Activated B cell treated with CpG ODN at 0.5 μM for 24 hours (primary cell): ENCODE measurements at regions not wholly inside any gene's neighbourhood (a gene's known extent, or its start where the extent isn't known, plus 50 kb on each side); places are given as distances from the start of the nearest gene placed in this dataset.

ENCODE experiments used
- ATAC-seq: fragments of 200-7000 bp; cut with Tn5 transposase; one replicate; pipeline ENCODE4 v1.10.0; 2021; ENCODE audit warnings: low read depth, mild to moderate bottlenecking, moderate library complexity
- CTCF ChIA-PET: fragments of 350-600 bp; sonication (Branson Sonifier 250); formaldehyde crosslinking; loops from one replicate; lab custom pipeline; 2021; ENCODE audit warnings: antibody characterized with exemption; lab: Charles Lee
- POLR2A ChIA-PET: fragments of 350-600 bp; sonication (Branson Sonifier 250); formaldehyde crosslinking; loops from one replicate; lab custom pipeline; 2021; ENCODE audit warnings: antibody characterized with exemption; lab: Charles Lee
- DNase-seq: peaks from one replicate; pipeline ENCODE4 v3.0.0; 2022
- H3K27ac Mint-ChIP-seq: one replicate; pipeline ENCODE4 v1.8.0; 2020; ENCODE audit warnings: mixed read lengths
- H3K27me3 Mint-ChIP-seq: one replicate; pipeline ENCODE4 v1.8.0; 2021; ENCODE audit warnings: mixed read lengths
- H3K36me3 Mint-ChIP-seq: one replicate; pipeline ENCODE4 v1.8.0; 2021; ENCODE audit warnings: low read depth, mixed read lengths
- H3K4me1 Mint-ChIP-seq: one replicate; pipeline ENCODE4 v1.8.0; 2021; ENCODE audit warnings: mixed read lengths
- H3K4me3 Mint-ChIP-seq: one replicate; pipeline ENCODE4 v1.8.0; 2020; ENCODE audit warnings: mild to moderate bottlenecking, mixed read lengths
- H3K9me3 Mint-ChIP-seq: one replicate; pipeline ENCODE4 v1.8.0; 2020; ENCODE audit warnings: mixed read lengths
- CTCF ChIP-seq: fragments of 200-600 bp; IDR thresholded peaks from one replicate; pipeline ENCODE4 v1.8.0; 2022; ENCODE audit warnings: antibody characterized with exemption, mild to moderate bottlenecking
- intact Hi-C: fragments of 100-400 bp; cut with micrococcal nuclease; formaldehyde crosslinking; loops from one replicate; pipeline ENCODE4 v1.15.1; 2024

GRCh38 chr20:57876163-57876562, 166.3 kb upstream of the PMEPA1 start:
- no peak overlapping the region for H3K4me3 Mint-ChIP-seq
- CTCF ChIA-PET = no interaction called here
- DNase-seq = no peak
- no peak overlapping the region for H3K27ac Mint-ChIP-seq
- POLR2A ChIA-PET = no interaction called here
- intact Hi-C loops = no loop called here
- no peaks in the 10 kb centered on the region for H3K4me1 Mint-ChIP-seq
- no peak for ATAC-seq
- no peak for TF ChIP-seq CTCF
- no peaks in the 10 kb centered on the region for H3K9me3 Mint-ChIP-seq
- H3K36me3 Mint-ChIP-seq = no peaks in the 10 kb centered on the region
- peaks cover 9% of the 10 kb centered on the region for H3K27me3 Mint-ChIP-seq

GRCh38 chr20:57874141-57874540, 164.3 kb upstream of the PMEPA1 start:
- no peaks in the 10 kb centered on the region for H3K4me1 Mint-ChIP-seq
- H3K36me3 Mint-ChIP-seq = no peaks in the 10 kb centered on the region
- ATAC-seq = no peak
- no peak for TF ChIP-seq CTCF
- ChIA-PET POLR2A (no interaction called here), CTCF (no interaction called here)
- no peak overlapping the region for H3K27ac Mint-ChIP-seq
- intact Hi-C loops = no loop called here
- no peak for DNase-seq
- H3K27me3 Mint-ChIP-seq = peaks cover 18% of the 10 kb centered on the region
- H3K4me3 Mint-ChIP-seq = no peak overlapping the region
- H3K9me3 Mint-ChIP-seq = no peaks in the 10 kb centered on the region

GRCh38 chr20:57872816-57873409, 163.1 kb upstream of the PMEPA1 start:
- Mint-ChIP-seq H3K4me1 (no peaks in the 10 kb centered on the region), H3K9me3 (no peaks in the 10 kb centered on the region), H3K4me3 (no peak overlapping the region), H3K27me3 (peaks cover 26% of the 10 kb centered on the region), H3K36me3 (no peaks in the 10 kb centered on the region), H3K27ac (no peak overlapping the region)
- DNase-seq (no peak), ATAC-seq (no peak)
- no peak for TF ChIP-seq CTCF
- intact Hi-C loops = no loop called here
- POLR2A ChIA-PET = interaction anchor here (0.6 kb wide), 1 partner anchor 377 kb away, joined by 8 read pairs; no protein-coding TSS in a partner anchor
- CTCF ChIA-PET = no interaction called here

GRCh38 chr20:57871237-57871632, 161.4 kb upstream of the PMEPA1 start:
- ChIA-PET CTCF (no interaction called here), POLR2A (no interaction called here)
- no peak for TF ChIP-seq CTCF
- DNase-seq = no peak
- Mint-ChIP-seq H3K27me3 (peaks cover 38% of the 10 kb centered on the region), H3K9me3 (no peaks in the 10 kb centered on the region), H3K27ac (no peak overlapping the region), H3K36me3 (no peaks in the 10 kb centered on the region), H3K4me1 (no peaks in the 10 kb centered on the region), H3K4me3 (no peak overlapping the region)
- no peak for ATAC-seq
- intact Hi-C loops = no loop called here

- ChIA-PET CTCF (no interaction called here), POLR2A (no interaction called here)
- intact Hi-C loops = no loop called here
- no peak for ATAC-seq
- Mint-ChIP-seq H3K4me1 (no peaks in the 10 kb centered on the region), H3K36me3 (no peaks in the 10 kb centered on the region), H3K27ac (no peak overlapping the region), H3K4me3 (no peak overlapping the region), H3K9me3 (no peaks in the 10 kb centered on the region), H3K27me3 (peaks cover 43% of the 10 kb centered on the region)
- no peak for DNase-seq
- TF ChIP-seq CTCF = no peak
These were observed 160.9 kb upstream of the PMEPA1 start for GRCh38 chr20:57870597-57871236.
